Ramos (cell line): ENCODE measurements at regions not wholly inside any gene's neighbourhood (a gene's known extent, or its start where the extent isn't known, plus 50 kb on each side); places are given as distances from the start of the nearest gene placed in this dataset.

Source experiments
- in situ Hi-C: fragments of 300-500 bp; cut with MboI; formaldehyde crosslinking; loops from one replicate; pipeline ENCODE4 v1.14.3; 2022; ENCODE audit warnings: low sequenced_read_pairs; ENCODE audit not compliant: unreplicated experiment

DNA sequence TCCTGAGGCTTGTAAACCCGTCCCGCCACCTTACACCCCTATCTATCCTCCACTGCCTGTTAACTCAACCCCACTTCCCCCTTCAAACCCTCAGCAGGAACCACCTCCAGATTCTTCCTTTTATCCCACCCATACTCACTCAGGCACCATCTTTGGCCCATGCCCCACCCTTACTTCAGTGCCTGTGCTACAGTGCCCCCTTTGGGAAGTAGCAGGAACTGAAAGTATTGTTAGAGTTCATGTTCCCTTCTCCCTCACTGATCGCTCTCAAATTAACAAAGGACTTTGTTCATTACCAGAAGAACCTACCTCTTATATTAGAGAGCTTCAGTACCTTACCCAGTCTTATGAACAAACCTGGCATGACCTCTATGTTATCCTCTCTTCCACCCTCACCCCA lies 92.2 kb upstream of the MOCS2 start:
- in situ Hi-C loops = no loop called here

DNA sequence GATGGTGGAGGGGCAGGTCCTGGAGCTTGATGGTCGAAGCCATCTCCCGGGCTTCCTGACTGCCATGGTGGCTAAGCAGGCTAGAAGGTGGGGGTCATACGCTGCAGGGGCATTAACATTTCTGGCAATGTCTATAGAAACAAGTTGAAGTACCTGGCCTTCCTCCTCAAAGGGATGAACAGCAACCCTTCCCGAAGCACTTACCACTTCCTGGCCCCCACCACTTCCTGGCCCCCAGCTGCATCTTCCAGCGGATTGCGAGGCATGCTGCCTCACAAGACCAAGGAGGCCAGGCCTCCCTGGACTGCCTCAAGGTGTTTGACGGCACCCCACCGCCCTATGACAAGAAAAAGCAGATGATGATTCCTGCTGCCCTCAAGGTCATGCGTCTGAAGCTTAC lies 97.0 kb upstream of the MOCS2 start:
- in situ Hi-C loops = no loop called here

DNA sequence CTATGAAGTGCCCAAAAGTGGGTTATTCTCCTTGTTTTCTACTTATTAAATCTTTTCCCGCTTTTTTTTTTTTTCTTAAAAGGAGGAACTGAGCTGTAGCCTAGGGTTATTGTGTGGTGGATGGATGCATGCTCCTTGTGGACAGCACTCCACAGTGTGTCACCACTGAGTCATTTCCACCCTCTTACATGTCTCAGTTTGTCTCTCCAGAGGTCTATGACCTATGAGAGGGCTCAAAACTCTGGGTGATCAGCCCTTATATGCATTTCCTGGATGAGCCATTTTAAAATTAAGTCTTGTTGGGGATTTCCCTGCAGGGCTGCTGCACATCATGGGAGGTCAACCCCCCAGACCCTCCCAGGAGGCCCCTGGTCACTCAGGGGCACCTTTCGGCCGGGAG lies 102.2 kb upstream of the MOCS2 start:
- in situ Hi-C loops = no loop called here

DNA sequence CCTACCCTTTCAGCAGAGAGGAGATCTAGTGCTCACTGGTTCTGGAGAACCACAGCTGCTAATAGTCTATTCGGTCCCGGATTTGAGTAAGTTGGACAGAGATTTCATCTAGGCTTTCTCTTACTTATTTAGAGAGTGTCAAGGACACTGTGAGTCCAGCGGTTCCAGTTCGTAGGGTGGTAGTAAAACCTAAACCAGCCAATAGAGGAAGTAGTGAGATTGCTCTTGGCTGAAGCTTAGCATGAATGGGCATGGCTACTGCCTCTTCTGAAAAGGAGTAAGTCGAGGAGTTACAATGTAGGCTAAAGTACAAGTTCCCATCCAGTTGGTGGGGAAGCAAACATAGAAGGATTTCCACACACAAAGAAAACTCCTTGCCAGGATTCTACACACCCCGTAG lies 109.6 kb upstream of the MOCS2 start:
- in situ Hi-C loops = no loop called here

DNA sequence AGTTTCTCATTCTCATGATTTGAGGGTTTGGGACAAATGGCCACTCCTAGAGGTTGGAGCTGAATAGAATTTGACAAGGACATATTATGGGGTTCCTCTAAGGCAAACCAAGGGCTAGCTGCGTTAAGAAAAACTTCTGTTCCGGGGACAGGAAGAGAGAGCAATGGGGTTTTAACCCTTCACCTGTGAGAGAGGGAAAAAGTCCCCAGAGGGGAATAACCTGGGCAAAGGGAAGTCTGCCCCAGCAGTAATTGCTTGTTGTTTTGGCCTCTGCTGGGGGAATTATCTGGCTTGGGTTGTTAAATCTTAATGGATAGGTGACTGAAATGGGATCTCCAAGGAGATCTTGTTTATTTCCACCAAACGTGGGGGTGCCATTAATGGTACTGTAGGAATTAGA lies 110.1 kb upstream of the MOCS2 start:
- in situ Hi-C loops = no loop called here

DNA sequence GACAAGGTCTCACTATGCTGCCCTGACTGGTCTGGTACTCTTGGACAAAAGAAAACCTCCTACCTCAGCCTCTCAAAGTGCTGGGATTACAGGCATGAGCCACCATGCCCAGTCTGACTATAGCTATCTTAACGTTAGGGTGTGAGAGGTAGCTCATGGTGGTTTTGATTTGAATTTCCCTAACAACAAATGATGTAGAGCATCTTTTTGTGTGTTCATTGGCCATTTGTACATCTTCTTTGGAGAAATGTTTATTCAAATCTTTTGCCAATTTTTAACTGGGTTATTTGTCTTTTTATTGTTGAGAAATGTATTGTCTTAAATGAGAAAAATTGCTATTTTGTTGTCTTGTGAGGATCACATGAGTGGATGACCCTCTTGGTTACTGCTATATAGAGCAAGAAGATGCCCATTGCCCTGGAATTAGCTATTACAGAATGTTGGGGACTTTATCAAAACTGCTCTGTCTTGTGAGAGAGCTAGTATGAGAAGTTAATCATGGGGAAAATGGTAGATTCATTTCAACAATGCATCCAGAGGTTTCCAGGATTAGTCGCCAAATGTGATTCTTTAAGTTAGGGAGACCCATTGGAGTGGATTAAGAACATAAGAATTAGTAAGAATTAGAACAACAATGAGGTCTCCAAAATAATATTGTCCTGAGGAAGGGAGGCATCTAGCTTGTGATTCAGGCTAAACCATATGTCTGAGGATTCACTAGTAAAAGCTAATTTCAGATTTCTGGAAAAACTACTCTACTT lies 124.3 kb upstream of the MOCS2 start:
- in situ Hi-C loops = no loop called here

DNA sequence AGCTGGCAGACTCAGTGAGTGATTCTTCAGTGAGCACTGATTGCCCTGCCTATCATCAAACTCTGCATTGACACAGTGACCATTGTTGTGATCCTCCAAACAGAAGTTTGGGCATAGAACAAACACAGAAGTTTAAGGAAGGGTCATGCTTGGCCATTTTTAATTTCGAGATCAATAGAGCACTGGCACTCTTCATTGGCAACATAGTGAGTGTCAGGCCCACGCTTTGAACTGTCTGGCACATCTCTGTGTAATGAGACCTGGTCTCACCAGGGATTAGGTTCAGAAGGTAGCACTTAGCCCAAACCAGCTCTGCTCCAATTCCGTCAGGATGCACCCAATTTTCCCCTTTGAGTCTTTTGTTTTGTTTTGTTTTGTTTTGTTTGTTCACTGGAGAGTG lies 127.1 kb upstream of the MOCS2 start:
- in situ Hi-C loops = no loop called here

DNA sequence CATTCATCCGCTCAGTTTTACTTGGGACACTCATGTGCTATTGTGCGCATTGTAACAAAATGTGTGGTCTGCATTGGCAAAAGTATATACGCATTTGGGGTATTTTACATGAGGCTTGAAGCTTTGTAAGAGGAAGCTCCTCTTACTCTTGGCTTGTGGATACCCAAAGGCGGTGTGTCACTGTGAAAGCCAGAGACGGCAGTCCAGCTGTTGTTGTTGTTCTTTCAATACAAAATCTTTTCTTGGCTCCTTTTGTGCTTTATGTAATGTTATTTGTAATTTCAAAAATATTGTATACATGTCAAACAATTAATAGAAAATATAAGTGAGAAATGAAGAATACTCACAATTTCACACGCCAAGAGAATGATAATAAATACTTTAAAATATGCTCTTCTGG lies 128.3 kb upstream of the MOCS2 start:
- in situ Hi-C loops = no loop called here

DNA sequence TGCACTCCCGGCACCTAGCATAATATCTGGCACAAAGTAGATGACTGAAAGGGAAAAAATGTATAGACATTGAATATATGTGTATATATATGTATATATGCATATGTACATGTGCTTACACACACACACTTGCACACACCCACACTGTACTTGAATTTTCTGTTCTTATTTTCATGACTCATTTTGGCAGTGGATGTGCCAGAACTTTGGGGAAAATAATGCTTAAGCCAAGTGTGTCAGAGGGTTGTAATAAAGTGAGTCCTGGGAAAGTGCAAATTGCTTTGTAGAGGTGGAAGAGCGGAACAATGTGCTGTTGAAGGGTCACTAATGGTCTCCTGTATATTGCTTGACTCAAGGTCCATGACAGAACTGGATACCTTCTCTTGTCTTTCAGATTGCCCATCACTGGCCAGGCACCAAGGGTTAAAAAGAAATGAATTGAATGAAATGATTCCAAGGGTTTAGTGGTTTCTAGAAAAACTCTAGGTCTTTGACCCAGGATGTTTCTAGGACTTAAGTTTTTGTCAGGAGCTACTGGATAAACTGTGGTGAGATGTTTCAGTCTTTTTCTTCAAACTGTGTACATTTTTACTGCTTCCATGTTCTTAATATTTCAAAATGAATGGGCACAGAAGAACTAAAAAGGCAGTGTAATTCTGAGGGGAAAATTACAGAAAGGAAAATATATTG lies 129.9 kb upstream of the MOCS2 start:
- in situ Hi-C loops = no loop called here

DNA sequence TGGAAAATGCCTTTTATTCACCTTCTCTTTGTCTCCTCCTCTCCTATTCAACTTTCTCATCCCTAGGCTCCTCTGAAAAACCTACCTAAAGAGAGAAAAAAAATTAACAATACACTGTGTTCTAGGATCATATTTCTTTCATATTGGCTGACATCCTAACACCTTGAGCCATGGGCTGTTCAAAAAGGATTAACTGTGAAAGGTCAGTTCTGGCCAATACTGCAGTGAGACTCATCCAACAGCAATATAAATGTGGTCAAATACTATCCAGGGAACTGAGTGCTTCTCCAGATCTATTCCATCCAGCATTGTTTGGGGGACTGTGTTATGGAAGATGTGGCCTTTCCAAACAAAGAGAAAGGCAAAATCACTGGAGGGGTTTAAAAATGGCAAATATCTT lies 131.1 kb upstream of the MOCS2 start:
- in situ Hi-C loops = no loop called here

DNA sequence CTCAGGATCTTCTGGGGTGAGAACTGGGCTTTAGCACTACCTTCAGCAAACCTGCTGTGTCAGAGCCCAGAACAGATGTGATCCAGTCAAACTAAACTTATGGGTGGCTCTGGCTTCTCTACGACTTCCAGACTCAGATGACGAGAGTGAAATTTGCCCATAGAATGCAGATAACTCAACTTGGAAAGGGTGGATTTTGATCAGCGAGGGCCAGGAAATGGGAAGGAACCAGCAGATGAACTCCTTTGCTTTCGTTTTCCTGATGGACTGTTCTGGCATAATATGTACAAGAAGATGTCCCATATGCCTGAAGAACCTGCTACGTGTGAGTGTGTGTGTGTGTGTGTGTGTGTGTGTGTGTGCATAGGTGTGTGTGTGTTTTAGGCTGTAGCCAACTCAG lies 132.0 kb upstream of the MOCS2 start:
- in situ Hi-C loops = no loop called here

DNA sequence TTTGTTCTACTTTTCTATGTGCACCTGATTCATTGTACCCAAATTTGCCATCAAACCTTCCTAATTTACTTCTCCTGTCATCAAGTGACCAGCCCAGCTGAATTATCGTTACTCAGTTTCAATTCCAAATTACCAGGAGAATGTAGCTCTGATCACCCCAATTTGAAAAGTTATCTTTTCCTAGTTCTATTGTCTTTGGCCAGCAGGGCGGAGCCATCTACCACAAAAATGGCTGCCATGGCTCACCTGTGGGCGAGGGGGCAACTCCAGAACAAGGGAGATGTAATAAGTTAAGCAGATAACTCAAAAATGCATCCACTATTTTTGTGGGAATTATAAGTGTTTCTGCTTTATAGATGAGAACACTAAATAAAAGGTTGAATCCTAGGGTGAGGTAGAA lies 133.8 kb upstream of the MOCS2 start:
- in situ Hi-C loops = no loop called here

DNA sequence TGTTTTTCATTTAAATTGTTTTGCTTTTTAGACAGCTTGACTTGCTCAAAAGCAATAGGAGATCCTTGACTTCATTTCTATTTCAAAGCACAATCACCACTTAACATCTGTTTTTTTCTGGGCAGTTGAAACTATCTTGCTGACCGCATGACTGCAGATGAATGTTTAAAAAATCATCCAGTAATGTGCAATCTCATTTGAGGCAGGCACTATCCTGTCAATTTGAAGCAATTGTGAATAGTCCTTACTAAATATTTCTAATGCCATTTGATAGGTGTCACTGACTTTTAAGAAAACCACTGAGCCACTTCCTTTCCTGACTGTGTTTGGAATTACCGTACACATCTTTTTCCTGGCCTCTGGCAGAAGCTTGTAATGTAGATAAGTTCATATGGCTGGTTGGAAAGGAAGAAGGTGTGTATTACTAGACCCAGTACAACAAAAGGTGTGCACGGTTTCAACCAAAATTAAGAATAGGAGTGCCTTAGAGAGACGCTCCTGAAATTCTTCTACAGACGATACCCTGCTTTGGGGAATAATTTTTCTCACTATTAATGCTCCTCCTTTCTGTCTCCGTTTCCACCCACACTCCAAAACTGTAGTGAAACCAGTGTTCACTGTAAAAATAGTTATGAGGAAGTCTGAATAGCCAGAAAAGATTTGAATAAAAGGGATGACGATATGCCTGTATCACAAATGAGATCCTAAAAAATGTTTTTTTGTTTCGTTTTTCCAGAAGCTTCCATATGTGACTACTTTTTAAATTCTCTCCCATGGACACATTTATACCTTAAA lies 136.7 kb upstream of the MOCS2 start:
- in situ Hi-C loops = no loop called here

DNA sequence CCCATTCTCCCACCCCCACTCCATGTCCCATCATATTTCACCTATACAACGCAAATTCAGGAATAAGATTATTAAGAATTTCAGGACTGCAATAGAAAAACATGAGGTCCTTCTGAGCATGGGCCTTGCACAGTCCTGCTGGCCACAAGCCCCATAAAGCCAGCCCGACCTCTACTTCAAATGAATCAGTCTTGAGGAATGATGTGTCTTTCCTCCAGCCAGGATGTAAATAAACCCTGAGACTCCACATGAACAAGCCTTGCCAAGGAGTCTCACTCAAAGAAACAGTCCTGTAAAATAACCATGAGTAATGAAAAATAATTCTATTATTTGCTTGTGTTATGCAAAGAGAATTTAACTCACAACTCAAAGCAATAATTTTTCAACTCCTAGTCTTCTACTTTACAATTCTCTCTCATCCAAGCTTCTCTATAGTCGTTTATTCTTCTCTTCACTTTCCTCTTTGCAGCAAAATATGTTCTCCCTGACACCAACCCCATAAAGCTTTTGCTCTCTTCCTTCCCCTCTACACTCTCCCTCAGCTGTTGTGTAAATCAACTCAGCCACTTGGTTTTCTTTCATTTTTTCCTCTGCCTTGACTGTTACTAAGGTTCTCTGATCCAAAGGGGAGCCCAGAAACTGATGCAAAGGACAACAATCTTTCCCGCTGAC lies 140.1 kb upstream of the MOCS2 start:
- in situ Hi-C loops = no loop called here

DNA sequence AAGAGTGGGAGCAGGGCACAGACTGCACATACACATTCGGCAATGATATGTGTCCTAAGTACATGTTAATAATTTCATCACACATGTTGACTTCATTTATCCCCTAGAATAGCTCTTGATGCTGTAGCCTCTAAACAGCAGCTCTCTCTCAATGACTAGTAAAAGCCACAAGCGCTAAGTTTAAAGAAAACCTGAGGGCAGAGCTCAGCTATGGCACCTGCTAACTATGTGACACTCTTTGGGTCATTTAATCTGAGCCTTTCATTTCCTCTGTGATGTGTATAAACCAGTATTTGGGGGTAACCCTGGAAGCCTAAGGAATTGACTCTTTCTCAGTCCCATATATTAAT lies 140.6 kb upstream of the MOCS2 start:
- in situ Hi-C loops = no loop called here

DNA sequence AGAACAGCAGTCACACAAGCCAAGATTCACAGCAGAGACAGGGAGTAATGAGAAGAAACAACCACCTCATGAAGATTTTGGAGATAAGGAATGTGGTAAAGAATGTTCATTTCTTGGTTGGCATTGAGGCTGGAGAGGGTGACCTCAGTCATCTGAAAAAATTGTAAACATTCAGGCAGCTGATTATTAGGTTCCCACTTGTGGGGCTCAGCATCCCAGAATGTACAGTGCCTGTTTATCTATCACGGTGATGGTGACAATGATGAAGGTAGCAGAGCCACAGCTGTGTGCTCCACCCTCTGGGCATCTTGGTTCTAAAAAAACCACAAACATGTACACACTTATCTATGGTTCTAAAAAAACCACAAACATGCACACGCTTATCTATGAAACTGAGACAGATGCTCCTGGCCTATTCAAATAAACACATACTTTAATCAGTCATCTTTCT lies 143.9 kb upstream of the MOCS2 start:
- in situ Hi-C loops = no loop called here

DNA sequence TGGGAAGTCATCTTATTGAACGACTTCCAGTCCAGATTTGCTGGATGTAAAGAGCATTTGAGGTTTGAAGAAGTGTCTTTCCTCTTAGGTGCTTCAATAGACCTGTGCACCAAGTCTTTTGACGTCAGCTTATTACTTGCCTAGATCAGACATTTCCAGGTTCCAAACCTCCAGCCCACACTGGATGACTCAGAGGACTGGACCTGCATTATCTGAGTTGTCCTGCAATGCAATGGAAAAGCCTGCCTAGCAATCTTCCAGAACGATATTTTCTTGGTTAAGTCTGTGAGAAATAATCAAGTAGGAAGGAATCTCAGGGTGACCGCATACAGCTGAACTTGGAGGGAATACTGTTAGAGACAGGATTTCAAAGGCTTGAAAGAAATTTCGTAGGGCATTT lies 147.2 kb upstream of the MOCS2 start:
- in situ Hi-C loops = no loop called here

DNA sequence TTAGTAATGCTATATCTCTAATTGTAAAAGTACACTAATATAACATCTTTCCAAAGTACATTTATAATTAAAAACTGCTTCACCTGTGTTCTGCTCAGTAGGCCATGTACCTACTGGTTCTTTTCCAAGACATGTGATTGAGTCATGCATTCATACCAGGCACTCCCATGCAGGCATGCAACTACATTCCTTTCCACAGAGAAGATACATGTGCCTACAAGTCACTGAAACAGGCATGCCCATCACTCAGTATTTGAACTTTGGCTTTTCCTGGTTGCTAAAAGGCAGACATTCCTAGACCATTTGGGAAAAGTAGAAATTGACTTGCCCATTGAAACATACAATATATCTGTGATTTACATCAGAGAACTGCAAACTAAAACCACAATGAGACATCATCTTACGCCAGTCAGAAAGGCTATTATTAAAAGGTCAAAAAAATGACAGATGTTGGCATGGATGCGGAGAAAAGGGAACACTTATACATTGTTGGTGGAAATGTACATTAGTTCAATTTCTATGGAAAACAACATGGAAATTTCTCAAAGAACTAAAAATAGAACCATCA lies 148.3 kb upstream of the MOCS2 start:
- in situ Hi-C loops = no loop called here

DNA sequence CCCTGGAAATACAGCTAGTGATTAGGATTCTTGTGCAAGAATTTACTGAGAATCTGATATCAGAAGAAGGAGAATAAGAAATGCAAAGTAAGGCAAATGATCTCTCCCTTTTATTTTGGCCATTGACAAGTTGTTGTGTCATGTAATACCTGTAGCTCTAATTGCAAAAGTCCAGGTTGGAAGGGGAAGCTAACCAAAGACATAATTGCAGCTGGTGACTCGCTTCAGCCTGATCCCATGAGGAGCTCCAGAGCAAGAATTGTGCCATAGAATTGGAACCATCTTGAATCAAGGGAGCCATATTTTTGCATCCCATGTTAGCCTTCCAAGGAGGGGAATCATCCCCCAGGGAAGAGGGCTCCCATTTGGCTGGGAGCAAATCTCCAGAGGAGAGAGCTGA lies 149.6 kb upstream of the MOCS2 start:
- in situ Hi-C loops = no loop called here

DNA sequence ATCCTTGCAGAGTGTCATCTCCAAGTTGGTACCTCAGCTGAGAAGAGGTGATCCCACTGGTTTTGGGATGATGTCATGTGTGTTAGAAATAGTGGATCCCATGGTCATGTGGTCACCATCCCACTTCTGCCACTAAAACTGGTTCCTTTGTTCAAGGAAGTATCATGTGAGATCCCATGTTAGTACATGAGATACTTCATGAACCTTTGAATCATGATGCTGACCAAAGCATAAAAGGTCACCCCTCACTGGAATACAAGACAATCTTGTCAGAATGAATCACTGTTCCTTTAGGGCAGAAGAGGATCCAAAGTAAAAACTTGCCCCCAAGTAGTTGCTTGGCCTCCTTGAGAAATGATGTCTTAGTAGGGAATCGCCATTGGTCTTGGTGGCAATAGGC lies 150.9 kb upstream of the MOCS2 start:
- in situ Hi-C loops = no loop called here

DNA sequence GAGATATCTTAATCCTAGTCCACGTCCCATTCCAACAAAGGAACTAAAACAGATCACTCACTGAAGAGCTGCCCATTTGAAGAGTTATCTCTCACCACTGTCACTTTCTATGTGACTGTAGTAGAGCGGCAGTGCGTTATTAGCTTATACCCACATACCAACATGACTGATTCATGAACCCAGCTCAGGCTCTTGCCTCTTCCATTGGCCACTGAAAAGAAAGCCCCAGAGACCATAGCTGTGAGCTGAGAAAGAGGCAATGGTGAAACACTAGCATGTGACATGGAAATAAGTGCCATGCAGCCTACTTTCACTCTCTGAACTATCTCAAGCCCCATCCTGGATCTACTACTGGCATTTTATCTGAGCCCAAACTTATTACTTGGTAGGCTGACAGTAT lies 151.7 kb upstream of the MOCS2 start:
- in situ Hi-C loops = no loop called here
